ENCODE measurements at regions not wholly inside any gene's neighbourhood (a gene's known extent, or its start where the extent isn't known, plus 50 kb on each side); places are given as distances from the start of the nearest gene placed in this dataset.

DNA sequence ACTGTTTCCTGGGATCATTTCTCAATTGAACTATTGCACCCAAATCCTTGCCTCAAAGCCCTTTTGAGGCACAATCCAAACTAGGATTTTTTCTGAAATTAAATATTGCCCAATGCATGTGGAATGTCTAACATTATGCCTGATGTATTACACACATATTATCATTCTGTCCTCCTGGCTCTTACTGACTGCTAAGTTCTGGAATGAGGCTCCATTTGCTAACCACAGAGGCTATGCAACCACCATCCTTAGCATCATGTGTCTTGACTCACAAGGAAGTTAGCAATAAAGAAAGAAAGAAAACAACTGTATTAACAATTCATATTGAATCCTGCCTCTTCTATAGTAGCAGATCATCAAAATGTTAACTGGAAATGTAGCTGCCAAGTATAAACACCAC, 1142.7 kb downstream of the CNTNAP5 start:
- no peak for TF ChIP-seq ZFX (IDR thresholded peaks at IDR 0.05; ENCODE audit: borderline replicate concordance)
- TF ChIP-seq, protein P1, sequence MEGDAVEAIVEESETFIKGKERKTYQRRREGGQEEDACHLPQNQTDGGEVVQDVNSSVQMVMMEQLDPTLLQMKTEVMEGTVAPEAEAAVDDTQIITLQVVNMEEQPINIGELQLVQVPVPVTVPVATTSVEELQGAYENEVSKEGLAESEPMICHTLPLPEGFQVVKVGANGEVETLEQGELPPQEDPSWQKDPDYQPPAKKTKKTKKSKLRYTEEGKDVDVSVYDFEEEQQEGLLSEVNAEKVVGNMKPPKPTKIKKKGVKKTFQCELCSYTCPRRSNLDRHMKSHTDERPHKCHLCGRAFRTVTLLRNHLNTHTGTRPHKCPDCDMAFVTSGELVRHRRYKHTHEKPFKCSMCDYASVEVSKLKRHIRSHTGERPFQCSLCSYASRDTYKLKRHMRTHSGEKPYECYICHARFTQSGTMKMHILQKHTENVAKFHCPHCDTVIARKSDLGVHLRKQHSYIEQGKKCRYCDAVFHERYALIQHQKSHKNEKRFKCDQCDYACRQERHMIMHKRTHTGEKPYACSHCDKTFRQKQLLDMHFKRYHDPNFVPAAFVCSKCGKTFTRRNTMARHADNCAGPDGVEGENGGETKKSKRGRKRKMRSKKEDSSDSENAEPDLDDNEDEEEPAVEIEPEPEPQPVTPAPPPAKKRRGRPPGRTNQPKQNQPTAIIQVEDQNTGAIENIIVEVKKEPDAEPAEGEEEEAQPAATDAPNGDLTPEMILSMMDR (IDR thresholded peaks at IDR 0.05) = no peak
- H3K27ac ChIP-seq = no peak overlapping the region

DNA sequence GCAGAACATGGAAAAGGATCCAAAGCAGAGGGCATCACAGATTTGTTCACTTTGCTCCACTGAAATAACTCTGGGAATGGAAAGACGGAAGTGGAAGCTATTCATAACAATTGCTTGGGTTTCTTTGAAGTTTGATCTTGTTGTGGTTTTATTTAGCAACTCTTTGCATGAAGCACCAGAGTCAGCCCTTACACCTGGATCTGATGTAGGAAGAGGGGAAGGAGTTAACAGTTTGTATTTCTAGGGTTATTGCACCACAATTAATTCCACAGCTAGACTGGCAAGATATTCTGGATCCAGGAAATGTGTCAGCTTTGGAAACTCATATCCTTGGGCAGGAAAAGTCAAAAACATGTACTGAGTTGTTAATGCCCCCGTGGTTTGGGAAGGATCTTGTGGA, 1143.4 kb downstream of the CNTNAP5 start:
- H3K27ac ChIP-seq = no peak overlapping the region
- TF ChIP-seq, protein P1 (IDR thresholded peaks at IDR 0.05) = no peak
- no peak for TF ChIP-seq ZFX (IDR thresholded peaks at IDR 0.05; ENCODE audit: borderline replicate concordance)

DNA sequence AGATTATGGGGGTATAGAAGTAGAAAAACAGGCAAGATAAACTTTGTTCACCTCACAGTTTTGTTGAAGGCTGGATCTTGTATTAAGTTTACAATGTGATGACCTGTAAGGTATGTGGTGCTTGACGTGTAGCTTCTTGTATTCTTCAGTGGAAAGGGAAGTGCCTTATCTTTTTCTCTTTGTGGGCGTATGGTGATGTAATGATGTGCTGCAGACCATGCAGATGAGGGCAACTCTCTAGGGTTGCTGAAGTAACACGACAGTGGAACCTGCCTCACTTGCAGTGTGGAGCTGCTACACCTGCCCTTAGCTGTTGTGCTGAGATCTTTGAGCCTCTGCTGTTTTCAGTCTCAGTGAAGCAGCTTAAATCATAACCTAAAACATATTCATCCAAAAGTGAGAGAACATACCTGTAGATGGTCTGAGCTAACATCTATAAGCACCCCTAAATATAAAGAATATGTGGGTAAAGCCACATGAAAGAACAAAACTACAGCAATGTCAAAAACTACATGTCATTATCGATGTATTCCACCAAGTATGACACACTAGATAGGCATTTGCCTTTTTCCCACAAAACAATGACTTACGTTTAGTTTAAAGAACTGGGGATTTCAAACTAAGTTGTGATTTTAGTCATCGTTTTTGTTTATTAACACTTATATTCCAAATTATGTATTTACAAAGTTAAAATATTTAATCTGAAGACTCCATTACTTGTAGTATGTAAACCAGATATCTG, 1144.1 kb downstream of the CNTNAP5 start:
- TF ChIP-seq ZFX (IDR thresholded peaks at IDR 0.05; ENCODE audit: borderline replicate concordance) = no peak
- TF ChIP-seq, protein P1 (IDR thresholded peaks at IDR 0.05) = no peak
- no peak overlapping the region for H3K27ac ChIP-seq

DNA sequence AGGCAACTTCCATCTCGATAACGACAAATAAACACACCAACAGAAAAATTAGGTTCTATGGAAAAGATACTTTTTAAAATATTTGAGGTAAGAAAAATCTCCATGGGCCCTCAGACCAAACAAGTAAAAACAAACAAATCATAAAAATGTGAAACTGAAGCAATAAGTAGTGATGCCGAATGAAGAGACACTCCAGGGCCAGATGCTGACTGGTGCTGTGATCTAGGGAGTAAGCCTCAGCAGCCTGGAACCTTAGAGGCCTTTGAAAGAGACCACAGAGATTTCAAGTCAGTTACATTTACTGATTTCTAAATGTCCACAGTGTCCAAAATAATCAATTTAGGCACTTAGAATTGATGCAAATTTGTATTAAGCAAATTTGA, 1144.7 kb downstream of the CNTNAP5 start:
- TF ChIP-seq, protein P1 (IDR thresholded peaks at IDR 0.05) = no peak
- TF ChIP-seq ZFX (IDR thresholded peaks at IDR 0.05; ENCODE audit: borderline replicate concordance) = no peak
- no peak overlapping the region for H3K27ac ChIP-seq

DNA sequence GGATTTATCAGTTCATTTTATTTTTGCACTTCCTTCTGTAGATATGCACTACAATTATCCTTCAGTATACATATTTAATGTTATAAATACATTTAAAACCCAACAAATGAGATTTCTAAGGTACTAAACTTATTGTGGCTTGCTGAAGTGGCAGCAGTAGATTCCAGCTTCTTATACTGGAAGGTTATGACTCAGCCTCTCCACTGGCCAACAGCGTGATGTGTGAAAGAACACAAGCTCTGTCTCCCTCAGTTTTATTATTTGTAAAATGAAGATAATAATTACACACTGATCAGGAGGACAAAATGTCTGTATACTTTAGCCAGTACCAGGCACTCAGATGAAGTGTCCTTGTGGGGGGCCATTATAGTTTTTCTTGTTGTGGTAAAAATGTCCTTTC, 1147.1 kb downstream of the CNTNAP5 start:
- TF ChIP-seq, protein P1 (IDR thresholded peaks at IDR 0.05) = no peak
- TF ChIP-seq ZFX (IDR thresholded peaks at IDR 0.05; ENCODE audit: borderline replicate concordance) = no peak

DNA sequence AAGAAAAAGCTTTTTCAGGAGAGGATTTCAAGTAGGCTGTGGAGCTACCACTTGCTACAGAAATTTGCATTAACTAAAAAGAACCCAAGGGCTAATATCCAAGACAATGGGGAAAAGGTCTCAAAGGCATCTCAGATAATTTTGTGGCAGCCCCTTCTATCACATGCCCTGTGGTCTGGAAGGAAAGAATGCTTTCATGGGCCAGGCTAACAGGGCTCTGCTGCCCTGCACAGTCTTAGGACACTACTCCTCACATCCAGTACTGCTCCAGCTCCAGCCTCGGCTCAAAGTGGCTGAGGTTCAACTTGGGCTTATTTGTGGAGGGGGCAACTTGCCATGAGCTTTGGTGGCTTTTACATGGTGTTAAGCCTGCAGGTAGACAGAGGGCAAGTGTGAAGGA, 1150.3 kb downstream of the CNTNAP5 start:
- no peak for TF ChIP-seq ZFX (IDR thresholded peaks at IDR 0.05; ENCODE audit: borderline replicate concordance)
- TF ChIP-seq, protein P1 (IDR thresholded peaks at IDR 0.05) = no peak

More for the DNA sequence above, 1147.1 kb downstream of the CNTNAP5 start:
- H3K27ac ChIP-seq = no peak overlapping the region

DNA sequence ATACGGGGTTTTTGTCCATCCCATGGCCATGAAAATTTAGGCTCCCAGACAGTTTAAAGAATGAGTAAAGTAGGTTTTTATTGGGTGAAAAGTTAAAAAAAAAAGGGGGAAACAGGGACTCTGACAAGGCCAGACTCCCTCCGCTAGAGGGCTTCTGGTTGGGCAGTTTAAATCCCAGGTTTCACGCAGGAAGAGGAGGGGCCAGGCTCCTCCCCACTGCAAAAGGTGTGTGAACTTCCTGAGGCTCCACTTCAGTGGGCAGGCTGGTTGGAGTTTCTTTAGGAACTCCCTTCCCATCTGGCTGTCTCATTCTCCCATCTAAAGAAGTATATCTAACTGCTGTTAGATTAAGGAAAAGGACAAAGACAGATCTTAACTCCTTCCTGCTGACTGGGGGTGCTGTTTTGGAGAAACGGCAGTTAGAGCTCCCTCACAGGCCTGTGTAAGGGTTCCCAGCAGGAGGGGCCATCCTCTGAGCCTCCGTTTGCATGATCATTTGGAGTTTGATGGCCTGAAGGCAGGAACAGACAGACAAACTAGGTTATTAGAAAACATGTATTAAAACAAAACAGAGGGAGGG, 1160.7 kb downstream of the CNTNAP5 start:
- H3K27ac ChIP-seq = no peak overlapping the region
- TF ChIP-seq, protein P1 (IDR thresholded peaks at IDR 0.05) = no peak
- no peak for TF ChIP-seq ZFX (IDR thresholded peaks at IDR 0.05; ENCODE audit: borderline replicate concordance)

More for the DNA sequence above, 1150.3 kb downstream of the CNTNAP5 start:
- no peak overlapping the region for H3K27ac ChIP-seq

Measured in 22Rv1 (cell line).